COR-L47 (cell line): ENCODE measurements at regions not wholly inside any gene's neighbourhood (a gene's known extent, or its start where the extent isn't known, plus 50 kb on each side); places are given as distances from the start of the nearest gene placed in this dataset.
"Not testable (repeated sequence)": the region's sequence is repeated elsewhere in the genome, so short reads cannot be mapped to it uniquely, and the experiment has no call there.

Source experiments
- DNase-seq: peaks from one replicate; lab custom pipeline; 2025; lab: John Stamatoyannopoulos, UW

DNA sequence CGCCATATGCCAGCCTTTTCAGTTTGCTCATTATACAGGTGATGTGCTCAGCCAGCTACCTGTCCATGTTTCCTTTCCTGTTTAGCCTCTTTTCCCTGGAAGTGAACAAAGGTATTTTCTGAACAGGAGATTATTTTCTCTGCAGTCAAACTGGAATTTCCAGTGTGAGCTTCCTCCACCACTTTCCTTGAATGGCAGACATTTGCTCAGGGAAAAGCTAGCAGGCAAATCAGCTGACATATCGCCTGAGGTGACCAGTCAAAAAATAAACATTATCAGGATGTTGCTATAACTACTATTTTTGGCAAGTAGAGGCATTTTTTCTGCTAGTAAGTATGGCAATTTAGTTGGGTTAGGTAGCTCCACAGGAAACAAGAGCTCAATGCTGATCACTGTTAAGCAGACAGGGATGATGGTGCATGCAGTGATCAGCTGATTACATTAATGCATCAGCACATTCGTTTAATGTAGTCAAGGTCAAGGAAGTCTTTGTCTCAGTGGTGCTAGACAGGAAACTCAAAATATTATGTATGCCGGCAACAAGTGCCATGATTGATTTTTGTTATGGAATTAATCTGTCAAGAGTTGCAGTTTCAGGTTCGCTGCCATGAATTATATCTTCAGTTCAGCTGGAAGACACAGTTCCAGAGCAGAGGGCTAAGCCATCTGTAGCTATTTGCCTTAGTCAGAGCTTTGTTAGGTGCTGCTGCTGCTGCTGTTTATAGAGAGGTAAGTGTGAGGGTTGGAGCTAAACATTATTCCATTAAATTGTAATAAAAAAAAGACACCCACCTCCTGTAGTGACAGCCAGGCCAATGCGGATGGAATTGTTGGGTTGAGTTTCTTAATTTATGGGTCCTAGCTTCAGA is 179.7 kb upstream of the ST6GALNAC5 start:
- peak; percentile 42 for DNase-seq

DNA sequence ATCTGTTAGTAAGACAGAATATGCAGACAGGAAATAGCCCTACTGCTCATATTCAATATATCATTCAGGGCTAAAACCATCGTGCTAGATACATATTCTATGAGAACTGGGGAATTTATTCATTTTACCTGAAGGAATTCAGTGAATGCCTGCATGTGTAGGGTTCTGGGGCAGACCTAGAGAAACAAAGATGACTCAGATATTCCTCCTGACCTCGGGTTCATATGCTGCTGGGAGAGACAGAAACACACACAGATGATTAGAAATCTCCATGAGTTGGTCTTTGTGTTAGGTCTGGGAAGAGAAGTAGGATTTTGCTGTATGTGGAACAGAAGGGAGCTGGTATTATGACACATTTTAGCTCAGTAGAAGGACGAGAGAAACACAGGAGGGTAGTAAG is 176.5 kb upstream of the ST6GALNAC5 start:
- DNase-seq: no peak

- DNase-seq: no peak
Measured at GRCh38 chr1:76695535-76695934, 171.7 kb upstream of the ST6GALNAC5 start.

DNA sequence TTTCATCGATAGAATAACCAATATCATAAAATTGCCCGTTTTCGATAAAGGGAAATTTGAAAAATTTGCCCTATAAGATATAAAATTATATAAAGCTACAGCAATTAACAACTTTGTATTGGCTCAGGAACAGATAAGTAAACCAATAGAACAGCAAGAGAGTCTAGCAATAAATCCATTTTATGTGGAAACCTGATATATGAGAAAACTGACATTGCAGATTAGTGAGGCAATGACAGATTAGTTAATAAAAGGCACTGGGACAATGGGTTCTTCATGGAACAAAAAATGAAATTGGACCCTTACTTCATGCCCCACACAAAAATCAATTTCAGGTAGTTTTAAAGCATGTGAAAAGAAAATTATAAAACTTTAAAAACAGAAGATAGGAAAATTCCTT is 169.9 kb upstream of the ST6GALNAC5 start:
- DNase-seq: no peak

- not testable (repeated sequence) for DNase-seq
Measured at GRCh38 chr1:76699646-76700045, 167.6 kb upstream of the ST6GALNAC5 start.

DNA sequence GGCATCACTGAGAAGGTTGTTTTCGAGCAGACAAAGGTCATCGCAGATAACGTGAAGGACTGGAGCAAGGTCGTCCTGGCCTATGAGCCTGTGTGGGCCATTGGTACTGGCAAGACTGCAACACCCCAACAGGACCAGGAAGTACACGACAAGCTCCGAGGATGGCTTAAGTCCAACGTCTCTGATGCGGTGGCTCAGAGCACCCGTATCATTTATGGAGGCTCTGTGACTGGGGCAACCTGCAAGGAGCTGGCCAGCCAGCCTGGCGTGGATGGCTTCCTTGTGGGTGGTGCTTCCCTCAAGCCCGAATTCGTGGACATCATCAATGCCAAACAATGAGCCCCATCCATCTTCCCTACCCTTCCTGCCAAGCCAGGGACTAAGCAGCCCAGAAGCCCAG is 167.1 kb upstream of the ST6GALNAC5 start:
- not testable (repeated sequence) for DNase-seq

GRCh38 chr1:76705560-76705959 is 161.7 kb upstream of the ST6GALNAC5 start:
- no peak for DNase-seq

GRCh38 chr1:76713535-76713934 is 153.7 kb upstream of the ST6GALNAC5 start:
- no peak for DNase-seq

DNA sequence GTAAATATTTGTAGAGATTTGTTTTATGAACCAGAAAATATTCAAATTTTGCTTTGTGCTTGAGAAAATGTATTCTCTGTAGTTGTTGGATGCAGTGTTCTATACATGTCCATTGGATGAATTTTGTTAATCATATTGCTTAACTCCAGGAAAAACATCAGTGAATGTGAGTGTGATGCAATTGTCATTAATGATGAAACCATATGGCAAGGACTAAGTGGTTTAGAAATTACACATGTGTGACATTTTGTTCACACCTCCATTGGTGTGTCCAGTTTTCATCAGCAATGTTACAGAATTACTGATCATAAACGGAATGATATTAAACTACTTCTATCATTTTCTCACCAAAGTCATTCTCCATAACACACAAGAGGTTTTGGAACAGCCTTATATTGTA is 151.8 kb upstream of the ST6GALNAC5 start:
- DNase-seq: no peak

GRCh38 chr1:76723949-76724348 is 143.3 kb upstream of the ST6GALNAC5 start:
- no peak for DNase-seq

DNA sequence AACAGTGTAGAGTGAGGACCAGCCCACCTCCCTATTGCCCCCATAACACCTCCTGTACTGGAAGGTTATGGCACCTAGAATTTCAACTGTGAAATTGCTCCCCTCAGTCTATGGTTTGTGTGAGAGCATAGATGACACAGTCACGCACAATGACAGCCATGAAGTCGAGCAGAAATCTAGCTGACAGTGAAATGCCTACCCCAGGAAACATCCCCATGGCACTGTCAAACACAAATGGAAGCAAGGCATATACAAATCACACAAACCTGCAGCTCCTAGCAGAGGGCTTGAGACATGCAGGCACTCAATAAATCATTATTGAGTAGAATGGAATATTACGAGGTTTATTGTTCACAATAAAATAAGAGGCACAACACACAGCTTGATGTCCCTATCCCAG is 142.5 kb upstream of the ST6GALNAC5 start:
- no peak for DNase-seq

DNA sequence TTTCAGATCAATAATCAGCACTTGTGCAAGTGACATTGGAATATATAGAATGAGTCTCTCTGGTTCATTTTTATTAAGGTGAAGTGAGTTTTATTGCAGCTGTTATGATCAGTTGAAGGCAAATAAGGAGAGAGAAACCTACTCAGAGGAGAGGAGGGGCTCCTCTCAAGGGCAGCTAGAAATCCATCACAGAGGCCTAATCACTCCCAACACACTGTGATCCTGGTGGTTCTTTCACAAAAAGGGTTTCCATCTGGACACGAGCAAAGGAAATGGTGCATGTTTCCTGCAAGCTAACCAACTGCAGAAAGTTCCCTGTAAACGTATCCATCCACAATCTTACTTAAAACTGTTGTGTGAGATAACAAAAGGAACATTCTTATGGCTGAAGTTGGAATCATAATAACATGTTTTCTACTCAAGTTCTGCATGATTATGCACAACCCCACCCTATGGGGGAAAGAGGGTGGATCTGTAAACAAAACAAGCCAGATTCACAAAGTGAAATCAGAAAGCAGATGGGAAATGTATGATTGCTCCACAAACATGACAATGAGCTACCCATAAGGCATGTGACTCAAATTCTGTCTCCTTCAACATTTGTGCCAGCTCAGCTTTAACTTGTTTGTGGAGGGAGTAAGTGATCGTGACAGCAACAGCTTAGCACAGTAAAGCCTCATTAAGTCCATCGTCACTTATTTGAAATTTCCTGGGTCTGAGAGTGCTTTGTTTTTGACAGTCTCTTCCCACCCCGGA is 141.2 kb upstream of the ST6GALNAC5 start:
- DNase-seq: no peak

DNA sequence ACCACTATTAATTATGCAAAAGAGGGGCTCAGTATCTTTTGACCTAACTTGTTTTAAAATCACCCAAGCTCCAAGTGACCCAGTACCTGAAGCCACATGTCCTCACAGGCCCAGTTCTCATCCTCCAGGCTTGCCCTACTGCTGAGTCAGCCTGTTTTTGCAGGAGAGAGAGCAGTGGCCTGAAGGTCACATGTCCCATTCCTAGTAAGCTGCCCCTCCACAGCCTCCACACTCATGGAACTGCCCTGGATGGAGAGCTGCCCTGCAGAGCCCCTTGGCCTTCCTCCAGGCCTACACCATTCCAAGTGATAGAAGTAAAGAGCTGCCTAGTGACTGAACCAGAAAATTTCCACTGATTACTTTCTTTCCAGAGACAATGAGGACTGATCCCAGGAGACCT is 139.8 kb upstream of the ST6GALNAC5 start:
- DNase-seq: no peak

DNA sequence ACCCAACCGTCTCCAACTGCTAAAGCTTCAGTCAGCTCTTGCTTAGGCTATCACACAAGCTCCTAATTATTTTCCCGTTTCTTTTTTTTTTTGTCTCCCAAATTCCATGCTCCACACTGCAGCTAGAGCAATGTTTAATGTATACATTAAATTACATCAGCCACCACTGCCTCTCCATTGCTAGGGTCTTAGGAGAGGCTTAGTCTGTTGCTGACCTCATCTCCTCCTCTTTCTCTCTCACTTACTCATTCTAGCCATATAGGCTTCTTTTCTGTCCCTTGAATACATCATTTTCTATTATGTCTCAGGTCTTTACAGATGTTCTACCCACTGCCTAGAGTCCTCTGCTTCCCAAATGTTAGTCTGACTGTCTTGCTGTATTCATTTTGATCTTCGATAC is 138.1 kb upstream of the ST6GALNAC5 start:
- no peak for DNase-seq

DNA sequence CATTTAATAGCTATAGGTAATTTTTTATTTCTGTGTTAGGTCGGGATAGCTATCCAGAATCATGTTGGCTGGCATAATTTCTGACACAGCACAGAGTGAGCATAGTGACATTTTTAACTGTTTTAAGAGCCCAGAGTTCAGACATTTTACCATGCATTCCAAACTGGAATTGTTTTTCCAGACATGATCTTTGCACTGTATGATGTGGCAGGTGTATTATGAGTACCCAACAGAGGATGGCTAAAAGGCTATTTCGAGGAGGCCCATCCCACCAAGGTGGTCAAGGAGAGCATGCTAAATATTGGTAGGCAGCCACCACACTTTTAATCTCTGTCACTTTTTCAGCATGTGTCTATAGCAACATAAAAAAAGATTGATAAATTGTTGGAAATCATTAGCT is 137.3 kb upstream of the ST6GALNAC5 start:
- DNase-seq: no peak

GRCh38 chr1:76738355-76738754 is 128.9 kb upstream of the ST6GALNAC5 start:
- not testable (repeated sequence) for DNase-seq

DNA sequence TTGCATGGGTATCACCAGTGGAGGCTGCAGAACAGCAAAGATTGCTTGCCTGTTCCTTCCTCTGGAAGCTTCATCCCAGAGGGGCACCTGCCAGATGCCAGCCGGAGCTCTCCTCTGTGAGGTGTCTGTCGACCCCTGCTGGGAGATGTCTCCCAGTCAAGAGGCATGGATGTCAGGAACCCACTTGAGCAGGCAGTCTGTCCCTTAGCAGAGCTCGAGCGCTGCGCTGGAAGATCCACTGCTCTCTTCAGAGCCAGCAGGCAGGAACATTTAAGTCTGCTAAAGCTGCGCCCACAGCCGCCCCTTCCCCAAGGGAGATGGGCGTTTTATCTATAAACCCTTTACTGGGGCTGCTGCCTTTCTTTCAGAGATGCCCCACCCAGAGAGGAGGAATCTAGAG is 126.3 kb upstream of the ST6GALNAC5 start:
- not testable (repeated sequence) for DNase-seq

DNA sequence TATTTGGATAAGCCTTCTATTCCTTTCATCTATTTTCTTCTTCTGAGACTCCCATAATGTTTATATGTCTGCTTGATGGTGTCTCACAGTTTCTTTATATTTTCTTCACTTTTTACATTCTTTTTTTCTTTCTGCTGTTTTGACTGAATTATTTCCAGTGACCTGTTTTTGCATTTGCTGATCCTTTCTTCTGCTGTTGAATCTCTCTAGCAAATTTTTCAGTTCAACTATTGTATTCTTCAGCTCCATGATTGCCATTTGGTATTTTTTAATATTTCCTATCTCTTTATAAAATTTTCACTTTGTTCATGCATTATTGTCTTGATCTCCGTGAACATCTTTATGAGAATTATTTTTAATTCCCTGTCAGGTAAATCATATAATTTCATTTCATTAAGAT is 122.3 kb upstream of the ST6GALNAC5 start:
- no peak for DNase-seq

DNA sequence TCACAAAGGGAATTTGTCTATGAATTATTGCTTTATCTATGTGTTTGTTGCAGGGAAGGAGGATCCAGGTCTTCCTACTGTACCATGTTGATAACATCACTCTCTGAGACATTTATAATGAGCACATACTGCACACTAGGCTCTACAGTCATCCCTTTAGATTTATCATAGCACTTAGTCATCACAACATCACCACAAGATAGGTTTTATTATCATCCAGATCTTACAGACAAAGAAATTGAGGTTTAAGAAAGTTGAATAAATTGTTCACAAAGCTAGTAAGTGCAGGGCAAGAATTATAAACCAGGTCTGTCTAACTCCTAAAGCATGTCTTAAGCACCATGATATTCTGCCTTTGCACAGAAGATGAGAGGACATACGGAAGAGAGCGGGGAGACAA is 121.1 kb upstream of the ST6GALNAC5 start:
- DNase-seq: no peak

GRCh38 chr1:76754730-76755129 is 112.5 kb upstream of the ST6GALNAC5 start:
- DNase-seq: no peak

DNA sequence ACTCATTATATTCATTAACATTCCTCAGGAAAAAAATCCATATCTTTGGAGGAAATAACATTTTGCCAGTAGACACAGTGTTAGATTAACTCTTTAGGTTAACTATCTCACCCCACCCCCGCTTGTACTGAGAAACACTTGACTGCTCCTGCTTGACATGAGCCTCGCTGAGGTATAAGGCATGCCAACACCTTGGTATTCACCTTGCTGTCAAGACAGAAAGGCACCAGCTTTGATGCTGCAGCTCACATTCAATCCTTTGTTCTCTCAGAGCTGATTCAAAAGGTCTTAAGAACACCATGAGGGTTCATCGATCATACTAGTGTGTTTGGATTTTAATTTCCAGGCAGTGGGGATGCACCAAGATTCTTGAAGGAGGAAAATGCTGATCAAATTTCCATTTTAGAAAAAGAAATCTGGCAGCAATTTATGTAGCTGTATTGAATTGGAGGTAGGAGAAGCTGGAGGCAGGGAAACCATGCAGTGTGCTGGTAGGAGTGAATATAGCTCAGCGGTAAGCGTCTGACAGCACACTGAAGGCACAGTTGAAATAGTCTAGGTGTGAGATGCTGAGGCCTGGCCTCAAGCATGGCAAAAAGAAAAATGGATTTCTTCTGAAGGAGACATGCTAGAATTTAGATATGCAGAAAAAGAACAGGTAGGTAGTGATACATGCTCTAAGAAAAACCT is 108.0 kb upstream of the ST6GALNAC5 start:
- no peak for DNase-seq

GRCh38 chr1:76759950-76760349 is 107.3 kb upstream of the ST6GALNAC5 start:
- peak; percentile 91 for DNase-seq

DNA sequence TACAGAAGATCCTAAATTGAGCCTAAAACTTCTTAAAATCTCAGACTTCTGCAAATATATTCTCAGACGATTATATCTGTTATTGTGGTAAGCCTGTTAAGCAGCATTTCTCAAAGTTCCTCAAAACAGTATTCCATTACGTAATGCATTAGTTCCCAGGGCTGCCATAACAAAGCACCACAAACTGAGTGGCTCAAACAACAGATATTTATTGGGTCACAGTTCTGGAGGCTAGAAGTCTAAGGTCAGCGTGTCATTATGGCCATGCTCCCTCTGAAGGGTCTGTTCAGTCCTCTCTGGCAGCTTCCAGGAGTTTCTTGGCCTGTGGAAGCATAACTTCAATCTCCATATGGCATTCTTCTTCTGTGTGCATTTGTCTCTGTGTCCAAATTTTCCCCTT is 103.5 kb upstream of the ST6GALNAC5 start:
- DNase-seq: no peak
